Esophagus squamous epithelium (tissue), 5 donors: ENCODE measurements at regions not wholly inside any gene's neighbourhood (a gene's known extent, or its start where the extent isn't known, plus 50 kb on each side); places are given as distances from the start of the nearest gene placed in this dataset.
A peak's percentile ranks its signal among the peaks of the same experiment; 100 is the strongest.
"Not testable (repeated sequence)": the region's sequence is repeated elsewhere in the genome, so short reads cannot be mapped to it uniquely, and the experiment has no call there.

Experiments used
- DNase-seq: peaks from one replicate; lab custom pipeline; 2025; lab: John Stamatoyannopoulos, UW
- H3K27ac ChIP-seq, 4 donors: fragments of 200-600 bp; sonication (generic); one replicate each; pipeline ENCODE4 v1.5.1; 2016 to 2019; ENCODE audit warnings: mild to moderate bottlenecking in 1 of 4
- H3K27me3 ChIP-seq, 4 donors: fragments of 200-600 bp; sonication (generic); 1 replicate in 3 of 4; 2 replicates in 1 of 4; pipeline versions ENCODE4 v1.5.1 to v1.6.0; 2017 to 2021; ENCODE audit warnings: antibody characterized with exemption in 1 of 4
- H3K36me3 ChIP-seq, 3 donors: fragments of 200-600 bp; sonication (generic); one replicate each; pipeline ENCODE4 v1.5.1; 2016 to 2019
- H3K4me1 ChIP-seq, 3 donors: fragments of 200-600 bp; sonication (generic); one replicate each; pipeline ENCODE4 v1.5.1; 2017 to 2019
- H3K4me3 ChIP-seq, 4 donors: fragments of 200-600 bp; sonication (generic); 1 replicate in 3 of 4; 2 replicates in 1 of 4; pipeline ENCODE4 v1.5.1; 2016 to 2019; ENCODE audit warnings: mild to moderate bottlenecking in 2 of 4, moderate library complexity in 1 of 4
- H3K9me3 ChIP-seq, 3 donors: fragments of 200-600 bp; sonication (generic); one replicate each; pipeline ENCODE4 v1.5.1; 2016 to 2019
- POLR2A ChIP-seq, 4 donors: fragments of 450-650 bp; IDR thresholded peaks; one replicate each; pipeline ENCODE4 v1.6.1; 2017; ENCODE audit warnings: antibody characterized with exemption in 4 of 4, mild to moderate bottlenecking in 4 of 4, moderate library complexity in 3 of 4
- WGBS, 2 donors: methylation state at CpG; one replicate each; pipeline ENCODE4 v1.1.5; 2018; 5-methylcytosine and 5-hydroxymethylcytosine counted together
- intact Hi-C: fragments of 100-400 bp; cut with DNase I; formaldehyde crosslinking; loops from one replicate; pipeline ENCODE4 v1.15.0; 2022
- TF ChIP-seq, protein P1 (sequence below), 6 experiments: fragments of 450-650 bp in 4 of 6; fragments of 200-600 bp in 2 of 6; sonication (generic) in 2 of 6; IDR thresholded peaks; one replicate each; pipeline ENCODE4 v1.5.1; 2016 to 2019; ENCODE audit warnings: antibody characterized with exemption in 6 of 6, mild to moderate bottlenecking in 4 of 6, moderate library complexity in 4 of 6
- donor health status: DM: yes; HTN: yes; CAD: no.

DNA sequence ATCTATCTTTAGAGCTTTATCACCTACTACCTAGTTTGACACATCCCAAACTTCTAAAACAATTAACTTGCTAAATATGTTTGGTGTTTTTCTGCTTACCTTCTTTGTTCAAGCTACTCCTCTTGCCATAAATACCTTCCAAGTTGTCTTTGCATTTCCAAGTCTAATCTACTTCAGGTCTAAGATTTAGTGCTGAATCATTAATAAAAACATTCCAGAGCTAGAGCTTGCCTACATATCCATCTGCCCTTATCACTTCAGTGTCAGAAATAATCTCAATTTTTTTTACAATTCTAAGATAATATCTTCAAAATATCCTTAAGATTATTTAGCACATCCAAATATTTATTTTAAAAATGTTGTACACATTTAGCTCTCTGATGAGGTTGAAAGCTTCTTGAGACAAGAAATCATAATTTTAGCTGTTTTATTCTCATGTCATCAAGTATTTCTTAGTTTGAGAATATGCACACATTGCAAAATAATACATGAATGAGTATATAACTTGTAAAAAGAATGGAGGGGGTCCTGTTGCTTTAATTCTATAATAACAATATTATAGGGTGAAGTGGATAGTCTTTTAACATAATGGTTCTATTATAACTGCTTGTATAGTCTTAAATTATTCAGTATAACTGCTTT lies 466.3 kb downstream of the SEMA3D start:
- no peaks in the 10 kb centered on the region for H3K36me3 ChIP-seq
- H3K4me1 ChIP-seq, result no peaks in the 10 kb centered on the region
- no peak for TF ChIP-seq POLR2A (IDR thresholded peaks at IDR 0.05)
- TF ChIP-seq, protein P1, sequence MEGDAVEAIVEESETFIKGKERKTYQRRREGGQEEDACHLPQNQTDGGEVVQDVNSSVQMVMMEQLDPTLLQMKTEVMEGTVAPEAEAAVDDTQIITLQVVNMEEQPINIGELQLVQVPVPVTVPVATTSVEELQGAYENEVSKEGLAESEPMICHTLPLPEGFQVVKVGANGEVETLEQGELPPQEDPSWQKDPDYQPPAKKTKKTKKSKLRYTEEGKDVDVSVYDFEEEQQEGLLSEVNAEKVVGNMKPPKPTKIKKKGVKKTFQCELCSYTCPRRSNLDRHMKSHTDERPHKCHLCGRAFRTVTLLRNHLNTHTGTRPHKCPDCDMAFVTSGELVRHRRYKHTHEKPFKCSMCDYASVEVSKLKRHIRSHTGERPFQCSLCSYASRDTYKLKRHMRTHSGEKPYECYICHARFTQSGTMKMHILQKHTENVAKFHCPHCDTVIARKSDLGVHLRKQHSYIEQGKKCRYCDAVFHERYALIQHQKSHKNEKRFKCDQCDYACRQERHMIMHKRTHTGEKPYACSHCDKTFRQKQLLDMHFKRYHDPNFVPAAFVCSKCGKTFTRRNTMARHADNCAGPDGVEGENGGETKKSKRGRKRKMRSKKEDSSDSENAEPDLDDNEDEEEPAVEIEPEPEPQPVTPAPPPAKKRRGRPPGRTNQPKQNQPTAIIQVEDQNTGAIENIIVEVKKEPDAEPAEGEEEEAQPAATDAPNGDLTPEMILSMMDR (IDR thresholded peaks at IDR 0.05), result no peak
- intact Hi-C loops, result no loop called here
- H3K27ac ChIP-seq, result no peak overlapping the region
- no peaks in the 10 kb centered on the region for H3K9me3 ChIP-seq
- no peak overlapping the region for H3K4me3 ChIP-seq
- DNase-seq, result no peak
- no peaks in the 10 kb centered on the region for H3K27me3 ChIP-seq

DNA sequence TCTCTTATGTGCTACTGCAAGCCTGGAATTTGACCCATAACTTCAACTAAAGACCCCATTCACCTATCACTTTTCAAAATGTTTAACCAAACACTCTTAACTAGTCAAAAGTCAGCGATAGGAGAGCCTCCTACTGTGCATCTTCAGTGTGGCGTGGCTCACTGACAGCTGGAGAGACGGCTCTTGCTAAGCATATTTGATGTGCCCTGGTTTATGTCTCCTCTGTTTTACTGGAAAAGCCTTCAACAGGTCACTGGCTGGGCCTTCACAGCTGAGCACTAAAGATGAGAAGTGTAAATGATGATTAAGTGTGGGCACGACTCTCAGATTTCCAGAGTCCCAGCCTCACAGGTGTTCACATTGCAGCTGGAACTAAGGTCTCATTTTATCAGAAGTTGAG lies 472.1 kb downstream of the SEMA3D start:
- H3K27me3 ChIP-seq, result no peaks in the 10 kb centered on the region
- no peak for TF ChIP-seq POLR2A (IDR thresholded peaks at IDR 0.05)
- TF ChIP-seq, protein P1 (IDR thresholded peaks at IDR 0.05), result no peak
- no peaks in the 10 kb centered on the region for H3K9me3 ChIP-seq
- intact Hi-C loops, result loop anchor here (5.0 kb wide), 1 partner anchor 878 kb away; no protein-coding TSS in a partner anchor
- H3K27ac ChIP-seq, result no peak overlapping the region
- no peak overlapping the region for H3K4me3 ChIP-seq
- no peaks in the 10 kb centered on the region for H3K36me3 ChIP-seq
- no peak for DNase-seq
- no peaks in the 10 kb centered on the region for H3K4me1 ChIP-seq
- WGBS, 2 donors, result 51 to 69% methylated on average over 3 of the region's 4 CpGs

DNA sequence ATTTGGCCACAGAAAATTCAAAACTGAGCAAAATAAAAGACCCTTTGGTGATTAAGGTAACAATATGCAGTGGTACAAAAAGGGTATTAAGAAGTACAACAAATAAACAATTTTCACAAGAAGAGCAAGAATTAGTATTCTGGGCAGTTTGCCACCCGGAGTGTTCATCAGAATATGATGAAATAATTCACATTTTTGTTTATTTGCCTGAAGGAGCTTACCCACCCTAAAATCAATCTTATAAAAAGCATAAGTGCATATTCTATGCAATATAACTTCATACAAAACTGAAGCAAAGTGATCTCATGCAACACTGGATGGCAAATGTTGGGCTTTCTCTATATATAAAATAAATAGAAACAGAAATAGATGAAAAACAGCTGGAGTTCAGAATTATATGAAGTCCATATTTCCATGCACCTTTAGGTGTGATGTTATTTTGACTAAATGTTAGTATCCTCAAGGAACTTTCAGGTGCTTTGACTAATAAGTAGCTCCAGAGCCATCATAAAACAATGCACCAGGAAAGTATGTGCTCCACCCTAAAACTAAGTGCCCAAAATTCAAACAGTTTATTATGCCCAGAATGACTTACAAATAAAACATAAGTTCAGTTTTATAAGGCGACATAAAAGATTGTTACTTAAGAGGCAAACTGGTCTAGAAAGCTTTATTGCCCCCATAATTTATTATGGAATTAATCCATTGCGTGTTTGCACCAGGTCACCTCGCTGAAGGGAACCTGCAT lies 474.3 kb downstream of the SEMA3D start:
- H3K4me3 ChIP-seq, result no peak overlapping the region
- intact Hi-C loops, result loop anchor here (5.0 kb wide), 1 partner anchor 880 kb away; no protein-coding TSS in a partner anchor
- no peak for DNase-seq
- H3K9me3 ChIP-seq, result no peaks in the 10 kb centered on the region
- no peaks in the 10 kb centered on the region for H3K36me3 ChIP-seq
- no peaks in the 10 kb centered on the region for H3K27me3 ChIP-seq
- WGBS, 2 donors, result 81 to 82% methylated on average over 4 of the region's 4 CpGs
- H3K4me1 ChIP-seq, result no peaks in the 10 kb centered on the region
- no peak overlapping the region for H3K27ac ChIP-seq
- TF ChIP-seq, protein P1 (IDR thresholded peaks at IDR 0.05), result no peak
- TF ChIP-seq POLR2A (IDR thresholded peaks at IDR 0.05), result no peak

- WGBS, 2 donors, result 90 to 100% methylated on average over 2 to 3 of the region's 3 CpGs
- not testable (repeated sequence) for H3K4me1 ChIP-seq, H3K9me3 ChIP-seq, H3K4me3 ChIP-seq, H3K27ac ChIP-seq, DNase-seq, H3K36me3 ChIP-seq, H3K27me3 ChIP-seq
- intact Hi-C loops, result loop anchor here (5.0 kb wide), 1 partner anchor 882 kb away; no protein-coding TSS in a partner anchor
These were observed 476.3 kb downstream of the SEMA3D start for GRCh38 chr7:84710538-84710937.

- intact Hi-C loops, result no loop called here
- peak overlapping the region in 3 of 4 donors; percentile 38 to 62 (median 56) for H3K27ac ChIP-seq
- H3K9me3 ChIP-seq, result no peaks in the 10 kb centered on the region
- no peak overlapping the region for H3K4me3 ChIP-seq
- no peaks in the 10 kb centered on the region for H3K27me3 ChIP-seq
- H3K4me1 ChIP-seq, result peaks cover 0 to 11% (median 0%) of the 10 kb centered on the region in 3 donors
- no peaks in the 10 kb centered on the region for H3K36me3 ChIP-seq
- 84 to 92% methylated on average over 1 of the region's 1 CpG for WGBS, 2 donors
- no peak for DNase-seq
- no peak for TF ChIP-seq POLR2A (IDR thresholded peaks at IDR 0.05)
- TF ChIP-seq, protein P1 (IDR thresholded peaks at IDR 0.05), result no peak
These were observed 481.1 kb downstream of the SEMA3D start for GRCh38 chr7:84705706-84706105.
